DND-41 (cell line): ENCODE measurements at regions not wholly inside any gene's neighbourhood (a gene's known extent, or its start where the extent isn't known, plus 50 kb on each side); places are given as distances from the start of the nearest gene placed in this dataset.

Experiments
- EZH2 ChIP-seq: IDR thresholded peaks from 3 replicates; pipeline ENCODE4 v1.6.1; 2012; ENCODE audit warnings: borderline replicate concordance, low read depth, mild to moderate bottlenecking, moderate library complexity, low read length, inconsistent platforms; ENCODE audit not compliant: severe bottlenecking
- TF ChIP-seq, protein P1 (sequence below): IDR thresholded peaks from 2 replicates; pipeline ENCODE4 v1.5.1; 2012; ENCODE audit warnings: borderline replicate concordance, low read length, moderate library complexity, mild to moderate bottlenecking; ENCODE audit not compliant: poor library complexity, severe bottlenecking; ENCODE audit errors: extremely low read depth

DNA sequence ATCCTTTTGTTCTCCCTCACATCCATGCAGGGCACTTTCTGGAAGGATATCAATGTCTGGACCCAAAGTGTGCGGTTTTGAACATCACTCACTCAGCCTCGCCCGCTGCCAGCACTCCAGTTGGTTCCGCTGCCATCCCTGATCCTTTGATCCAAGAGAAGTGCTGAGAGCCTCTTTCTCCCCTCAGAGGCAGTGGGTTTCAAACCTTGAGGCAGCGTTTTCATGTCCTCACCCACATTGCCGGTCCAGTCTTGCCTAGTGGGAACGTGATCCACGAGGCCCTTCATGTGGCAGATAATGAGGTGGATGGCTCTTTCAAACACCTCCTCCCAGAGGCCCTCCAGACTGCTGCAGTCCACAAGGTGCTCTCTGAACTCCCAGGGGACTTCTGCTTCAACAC is 122.2 kb downstream of the ACTL8 start:
- TF ChIP-seq, protein P1, sequence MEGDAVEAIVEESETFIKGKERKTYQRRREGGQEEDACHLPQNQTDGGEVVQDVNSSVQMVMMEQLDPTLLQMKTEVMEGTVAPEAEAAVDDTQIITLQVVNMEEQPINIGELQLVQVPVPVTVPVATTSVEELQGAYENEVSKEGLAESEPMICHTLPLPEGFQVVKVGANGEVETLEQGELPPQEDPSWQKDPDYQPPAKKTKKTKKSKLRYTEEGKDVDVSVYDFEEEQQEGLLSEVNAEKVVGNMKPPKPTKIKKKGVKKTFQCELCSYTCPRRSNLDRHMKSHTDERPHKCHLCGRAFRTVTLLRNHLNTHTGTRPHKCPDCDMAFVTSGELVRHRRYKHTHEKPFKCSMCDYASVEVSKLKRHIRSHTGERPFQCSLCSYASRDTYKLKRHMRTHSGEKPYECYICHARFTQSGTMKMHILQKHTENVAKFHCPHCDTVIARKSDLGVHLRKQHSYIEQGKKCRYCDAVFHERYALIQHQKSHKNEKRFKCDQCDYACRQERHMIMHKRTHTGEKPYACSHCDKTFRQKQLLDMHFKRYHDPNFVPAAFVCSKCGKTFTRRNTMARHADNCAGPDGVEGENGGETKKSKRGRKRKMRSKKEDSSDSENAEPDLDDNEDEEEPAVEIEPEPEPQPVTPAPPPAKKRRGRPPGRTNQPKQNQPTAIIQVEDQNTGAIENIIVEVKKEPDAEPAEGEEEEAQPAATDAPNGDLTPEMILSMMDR = no peak
- no peak for TF ChIP-seq EZH2
